Vagina (tissue), 2 donors: ENCODE measurements at regions not wholly inside any gene's neighbourhood (a gene's known extent, or its start where the extent isn't known, plus 50 kb on each side); places are given as distances from the start of the nearest gene placed in this dataset.

ENCODE experiments used
- DNase-seq, 2 donors: peaks; one replicate each; pipeline ENCODE4 v3.0.0-alpha.2; 2017; ENCODE audit errors: extremely low spot score in 2 of 2
- H3K27ac ChIP-seq: fragments of 200-600 bp; sonication (generic); one replicate; pipeline ENCODE4 v1.5.1; 2019
- H3K27me3 ChIP-seq: fragments of 200-600 bp; sonication (generic); one replicate; pipeline ENCODE4 v1.5.1; 2019
- H3K36me3 ChIP-seq, 2 donors: fragments of 200-600 bp; sonication (generic); one replicate each; pipeline ENCODE4 v1.5.1; 2017 to 2019
- H3K4me1 ChIP-seq: fragments of 200-600 bp; sonication (generic); one replicate; pipeline ENCODE4 v1.5.1; 2019
- H3K4me3 ChIP-seq, 2 donors: fragments of 200-600 bp; sonication (generic); 1 replicate in 1 of 2; 2 replicates in 1 of 2; pipeline ENCODE4 v1.5.1; 2016 to 2019
- H3K9me3 ChIP-seq: fragments of 200-600 bp; sonication (generic); one replicate; pipeline ENCODE4 v1.5.1; 2019
- CTCF ChIP-seq, 3 experiments: fragments of 450-650 bp in 2 of 3; fragments of 200-600 bp in 1 of 3; sonication (generic) in 1 of 3; IDR thresholded peaks; one replicate each; pipeline ENCODE4 v1.5.1; 2017 to 2019; ENCODE audit warnings: antibody characterized with exemption in 3 of 3, mild to moderate bottlenecking in 2 of 3, moderate library complexity in 2 of 3
- POLR2A ChIP-seq, 2 donors: fragments of 450-650 bp; IDR thresholded peaks; one replicate each; pipeline ENCODE4 v1.6.1; 2017; ENCODE audit warnings: antibody characterized with exemption in 2 of 2, mild to moderate bottlenecking in 2 of 2, moderate library complexity in 2 of 2
- POLR2AphosphoS5 ChIP-seq, 2 donors: sonication (generic); formaldehyde crosslinking; IDR thresholded peaks; one replicate each; pipeline ENCODE4 v1.9.0; 2017; ENCODE audit warnings: antibody characterized with exemption in 2 of 2, mild to moderate bottlenecking in 2 of 2, low read depth in 1 of 2; ENCODE audit not compliant: insufficient read depth in 1 of 2
- intact Hi-C: fragments of 100-400 bp; cut with DNase I; formaldehyde crosslinking; loops from one replicate; pipeline ENCODE4 v1.15.1; 2023

GRCh38 chr1:60280819-60281218 lies 207.2 kb upstream of the C1orf87 start:
- no peak for DNase-seq

GRCh38 chr1:60280256-60280655 lies 206.7 kb upstream of the C1orf87 start:
- Histone ChIP-seq H3K4me3 (no peak overlapping the region), H3K36me3 (no peaks in the 10 kb centered on the region), H3K27me3 (no peaks in the 10 kb centered on the region), H3K9me3 (no peaks in the 10 kb centered on the region), H3K27ac (no peak overlapping the region), H3K4me1 (peaks cover 6% of the 10 kb centered on the region)
- no peak for DNase-seq
- intact Hi-C loops = loop anchor here (10.0 kb wide), 1 partner anchor 765 kb away; no protein-coding TSS in a partner anchor
- TF ChIP-seq POLR2AphosphoS5 (IDR thresholded peaks at IDR 0.05; ENCODE audit: insufficient read depth in 1 of 2, low read depth in 1 of 2) = no peak
- no peak for TF ChIP-seq CTCF (IDR thresholded peaks at IDR 0.05)
- TF ChIP-seq POLR2A (IDR thresholded peaks at IDR 0.05) = no peak

More at GRCh38 chr1:60280819-60281218, 207.2 kb upstream of the C1orf87 start:
- Histone ChIP-seq H3K4me1 (peaks cover 6% of the 10 kb centered on the region), H3K4me3 (no peak overlapping the region), H3K27me3 (no peaks in the 10 kb centered on the region), H3K9me3 (no peaks in the 10 kb centered on the region), H3K27ac (no peak overlapping the region), H3K36me3 (no peaks in the 10 kb centered on the region)
- TF ChIP-seq CTCF (IDR thresholded peaks at IDR 0.05) = no peak
- TF ChIP-seq POLR2AphosphoS5 (IDR thresholded peaks at IDR 0.05; ENCODE audit: insufficient read depth in 1 of 2, low read depth in 1 of 2) = no peak
- no peak for TF ChIP-seq POLR2A (IDR thresholded peaks at IDR 0.05)
- intact Hi-C loops = loop anchor here (10.0 kb wide), 1 partner anchor 764 kb away; no protein-coding TSS in a partner anchor

GRCh38 chr1:60279798-60280197 lies 206.2 kb upstream of the C1orf87 start:
- no peak overlapping the region for H3K4me3 ChIP-seq
- intact Hi-C loops = loop anchor here (10.0 kb wide), 1 partner anchor 765 kb away; no protein-coding TSS in a partner anchor
- no peak for DNase-seq
- H3K27ac ChIP-seq = no peak overlapping the region
- H3K27me3 ChIP-seq = no peaks in the 10 kb centered on the region
- TF ChIP-seq POLR2AphosphoS5 (IDR thresholded peaks at IDR 0.05; ENCODE audit: insufficient read depth in 1 of 2, low read depth in 1 of 2) (no peak), CTCF (IDR thresholded peaks at IDR 0.05) (no peak), POLR2A (IDR thresholded peaks at IDR 0.05) (no peak)
- no peaks in the 10 kb centered on the region for H3K36me3 ChIP-seq
- peaks cover 6% of the 10 kb centered on the region for H3K4me1 ChIP-seq
- no peaks in the 10 kb centered on the region for H3K9me3 ChIP-seq

DNA sequence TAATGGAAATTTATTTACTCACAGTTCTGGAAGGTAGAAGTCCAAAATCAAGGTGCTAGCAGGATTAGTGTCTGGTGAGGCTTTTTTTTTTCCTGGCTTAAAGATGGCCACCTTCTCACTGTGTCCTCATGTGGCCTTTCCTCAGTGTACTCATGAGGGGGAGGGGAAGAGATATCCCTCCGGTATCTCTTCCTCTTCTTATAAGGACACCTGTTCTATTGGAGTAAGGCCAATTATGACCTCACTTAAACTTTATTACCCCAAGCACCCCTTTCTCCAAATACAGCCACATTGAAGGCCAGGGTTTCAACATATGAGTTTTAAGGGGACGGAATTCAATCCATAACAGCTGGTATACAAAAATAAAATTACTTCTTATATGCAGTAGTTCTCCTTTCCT lies 203.7 kb upstream of the C1orf87 start:
- H3K36me3 ChIP-seq = no peaks in the 10 kb centered on the region
- no peak for DNase-seq
- no peaks in the 10 kb centered on the region for H3K9me3 ChIP-seq
- H3K27me3 ChIP-seq = no peaks in the 10 kb centered on the region
- peaks cover 6% of the 10 kb centered on the region for H3K4me1 ChIP-seq
- intact Hi-C loops = no loop called here
- H3K27ac ChIP-seq = no peak overlapping the region
- H3K4me3 ChIP-seq = no peak overlapping the region
- no peak for TF ChIP-seq POLR2A (IDR thresholded peaks at IDR 0.05)
- TF ChIP-seq POLR2AphosphoS5 (IDR thresholded peaks at IDR 0.05; ENCODE audit: insufficient read depth in 1 of 2, low read depth in 1 of 2) = no peak
- TF ChIP-seq CTCF (IDR thresholded peaks at IDR 0.05) = no peak

DNA sequence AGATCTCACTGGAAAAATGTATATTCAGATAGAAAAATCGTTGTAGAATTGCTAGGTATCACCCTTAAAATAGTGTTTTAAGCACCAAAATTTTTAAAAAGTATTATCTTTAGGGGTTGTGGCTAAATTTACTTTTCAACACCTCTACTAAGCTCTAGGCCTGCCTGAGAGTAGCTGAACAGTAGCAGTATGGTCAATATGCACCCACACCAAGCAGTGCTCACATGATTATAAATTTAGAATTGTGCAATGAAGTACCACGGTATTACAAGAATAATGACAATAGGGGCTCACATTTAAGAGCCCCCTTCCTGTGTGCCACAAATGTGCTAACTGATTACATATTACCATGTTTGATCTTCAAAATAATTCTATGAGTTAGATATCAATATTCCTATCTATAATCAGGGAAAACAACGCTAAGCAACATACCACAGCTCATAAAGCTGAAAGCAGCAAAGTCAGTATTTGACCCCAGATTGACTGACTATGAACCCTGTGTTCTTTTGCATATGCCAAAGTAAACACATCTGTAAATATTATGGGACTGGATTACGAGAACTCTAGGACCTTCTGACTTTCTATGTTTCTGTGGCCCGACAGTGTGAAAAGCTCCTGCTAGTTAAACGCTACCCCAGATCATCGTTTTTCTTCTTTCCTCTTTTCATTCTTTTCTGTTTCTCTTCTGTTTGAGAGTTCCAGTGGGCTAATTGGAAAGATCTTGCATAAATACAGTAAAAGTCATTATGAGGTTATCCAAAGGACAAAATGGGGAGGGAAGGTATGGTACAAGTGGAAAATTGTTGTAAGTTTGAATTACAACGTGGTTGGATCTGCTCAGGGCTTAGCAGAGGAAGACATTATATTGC lies 201.1 kb upstream of the C1orf87 start:
- no peak for DNase-seq
- Histone ChIP-seq H3K9me3 (no peaks in the 10 kb centered on the region), H3K27ac (no peak overlapping the region), H3K27me3 (no peaks in the 10 kb centered on the region), H3K4me3 (no peak overlapping the region), H3K4me1 (no peaks in the 10 kb centered on the region), H3K36me3 (no peaks in the 10 kb centered on the region)
- intact Hi-C loops = no loop called here
- no peak for TF ChIP-seq CTCF (IDR thresholded peaks at IDR 0.05)
- TF ChIP-seq POLR2AphosphoS5 (IDR thresholded peaks at IDR 0.05; ENCODE audit: insufficient read depth in 1 of 2, low read depth in 1 of 2) = no peak
- no peak for TF ChIP-seq POLR2A (IDR thresholded peaks at IDR 0.05)
